WTC11 (cell line): ENCODE measurements at regions not wholly inside any gene's neighbourhood (a gene's known extent, or its start where the extent isn't known, plus 50 kb on each side); places are given as distances from the start of the nearest gene placed in this dataset.
A peak's percentile ranks its signal among the peaks of the same experiment; 100 is the strongest.
"Not testable (repeated sequence)": the region's sequence is repeated elsewhere in the genome, so short reads cannot be mapped to it uniquely, and the experiment has no call there.

Source experiments
- ATAC-seq: fragments of 200-7000 bp; cut with Tn5 transposase; 2 replicates; pipeline ENCODE4 v1.10.0; 2021; ENCODE audit warnings: mild to moderate bottlenecking, moderate library complexity
- CTCF ChIA-PET: fragments of 300-600 bp; sonication (Branson Sonifier 250); formaldehyde crosslinking; loops from one replicate; lab custom pipeline; 2021; ENCODE audit warnings: antibody characterized with exemption; lab: Charles Lee
- POLR2A ChIA-PET: fragments of 350-600 bp; sonication (Branson Sonifier 250); formaldehyde crosslinking; loops from one replicate; lab custom pipeline; 2021; ENCODE audit warnings: antibody characterized with exemption; lab: Charles Lee
- DNase-seq: peaks from one replicate; pipeline ENCODE4 v3.0.0; 2021; ENCODE audit warnings: low spot score
- H3K27ac Mint-ChIP-seq: 2 replicates; pipeline ENCODE4 v1.8.0; 2021; ENCODE audit warnings: mixed read lengths
- H3K27me3 Mint-ChIP-seq: 2 replicates; pipeline ENCODE4 v1.8.0; 2021; ENCODE audit warnings: low read depth, mild to moderate bottlenecking, moderate library complexity, mixed read lengths
- H3K36me3 Mint-ChIP-seq: 2 replicates; pipeline ENCODE4 v1.8.0; 2021; ENCODE audit warnings: mixed read lengths
- H3K4me1 Mint-ChIP-seq: 2 replicates; pipeline ENCODE4 v1.8.0; 2022; ENCODE audit warnings: mixed read lengths
- H3K4me3 Mint-ChIP-seq: 2 replicates; pipeline ENCODE4 v1.8.0; 2021; ENCODE audit warnings: mild to moderate bottlenecking, moderate library complexity, mixed read lengths
- H3K9me3 Mint-ChIP-seq: 2 replicates; pipeline ENCODE4 v1.8.0; 2021; ENCODE audit warnings: mixed read lengths

DNA sequence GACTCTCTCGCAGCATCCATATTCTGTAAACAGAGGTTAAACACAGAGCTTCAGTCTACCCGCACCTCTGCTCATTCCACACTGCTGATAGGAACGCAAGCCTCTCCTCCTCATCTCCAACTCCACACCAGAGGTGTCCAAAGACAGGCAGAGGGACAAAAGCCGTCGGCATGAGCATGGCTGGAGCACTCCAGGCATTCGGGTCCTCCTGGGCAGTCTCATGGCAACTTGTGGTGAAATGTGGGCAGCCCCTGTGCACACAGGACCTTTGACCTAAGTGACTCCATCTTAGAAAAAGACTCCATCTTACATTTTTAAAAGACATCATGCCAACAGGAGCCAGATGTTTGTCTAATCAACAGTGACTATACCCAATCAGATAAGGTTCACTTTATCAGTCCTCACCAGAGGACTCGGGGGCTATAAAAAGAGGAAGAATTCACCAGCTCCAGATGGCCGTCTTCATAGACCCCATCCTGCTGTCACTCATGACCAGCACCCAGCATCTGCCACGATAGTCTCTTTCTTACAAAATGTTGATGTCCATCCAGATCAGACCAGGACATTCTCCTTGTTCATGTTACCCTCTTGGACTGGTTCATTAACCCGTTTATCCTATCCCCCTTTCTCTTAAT lies 304.4 kb downstream of the ANAPC1 start:
- H3K36me3 Mint-ChIP-seq, H3K27ac Mint-ChIP-seq, CTCF ChIA-PET, H3K4me1 Mint-ChIP-seq, H3K4me3 Mint-ChIP-seq, DNase-seq, ATAC-seq, H3K27me3 Mint-ChIP-seq, H3K9me3 Mint-ChIP-seq, POLR2A ChIA-PET: not testable (repeated sequence)

- ATAC-seq, H3K36me3 Mint-ChIP-seq, CTCF ChIA-PET, POLR2A ChIA-PET, H3K9me3 Mint-ChIP-seq, H3K27ac Mint-ChIP-seq, DNase-seq, H3K27me3 Mint-ChIP-seq, H3K4me1 Mint-ChIP-seq, H3K4me3 Mint-ChIP-seq: not testable (repeated sequence)
Measured at GRCh38 chr2:111580616-111581015, 303.4 kb downstream of the ANAPC1 start.

- POLR2A ChIA-PET, H3K4me3 Mint-ChIP-seq, CTCF ChIA-PET, H3K27me3 Mint-ChIP-seq, H3K36me3 Mint-ChIP-seq, H3K27ac Mint-ChIP-seq, ATAC-seq, DNase-seq, H3K4me1 Mint-ChIP-seq, H3K9me3 Mint-ChIP-seq: not testable (repeated sequence)
Measured at GRCh38 chr2:111582090-111582489, 301.9 kb downstream of the ANAPC1 start.

GRCh38 chr2:111583480-111583879 lies 300.5 kb downstream of the ANAPC1 start:
- POLR2A ChIA-PET, DNase-seq, H3K4me1 Mint-ChIP-seq, H3K4me3 Mint-ChIP-seq, H3K36me3 Mint-ChIP-seq, ATAC-seq, H3K9me3 Mint-ChIP-seq, H3K27me3 Mint-ChIP-seq, H3K27ac Mint-ChIP-seq, CTCF ChIA-PET: not testable (repeated sequence)

- H3K36me3 Mint-ChIP-seq, H3K4me1 Mint-ChIP-seq, ATAC-seq, POLR2A ChIA-PET, H3K4me3 Mint-ChIP-seq, H3K27me3 Mint-ChIP-seq, H3K27ac Mint-ChIP-seq, CTCF ChIA-PET, DNase-seq, H3K9me3 Mint-ChIP-seq: not testable (repeated sequence)
Measured at GRCh38 chr2:111584540-111584939, 299.5 kb downstream of the ANAPC1 start.

DNA sequence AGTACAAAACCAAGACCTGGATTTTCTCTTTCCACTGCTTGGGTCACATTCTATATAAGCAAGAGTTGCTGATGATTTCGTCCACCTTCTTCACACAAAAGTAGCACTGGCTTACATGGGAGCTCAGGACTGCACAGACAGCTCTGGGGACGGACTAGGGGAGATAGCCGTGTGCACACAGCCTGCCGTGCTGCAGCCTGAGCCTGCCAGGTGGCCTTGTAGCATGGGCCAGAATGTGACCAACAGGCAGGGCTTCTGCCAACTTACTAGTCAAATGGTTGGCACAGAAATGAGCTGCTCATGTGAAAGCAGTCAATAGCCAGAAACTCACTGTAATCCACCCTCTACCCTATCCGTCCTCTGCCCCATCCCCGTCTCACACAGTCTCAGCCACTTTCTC lies 299.0 kb downstream of the ANAPC1 start:
- H3K27ac Mint-ChIP-seq, H3K9me3 Mint-ChIP-seq, H3K4me1 Mint-ChIP-seq, H3K27me3 Mint-ChIP-seq, H3K4me3 Mint-ChIP-seq, ATAC-seq, DNase-seq, POLR2A ChIA-PET, H3K36me3 Mint-ChIP-seq, CTCF ChIA-PET: not testable (repeated sequence)

GRCh38 chr2:111586014-111586413 lies 298.0 kb downstream of the ANAPC1 start:
- H3K36me3 Mint-ChIP-seq, H3K4me1 Mint-ChIP-seq, DNase-seq, H3K9me3 Mint-ChIP-seq, H3K27ac Mint-ChIP-seq, H3K4me3 Mint-ChIP-seq, POLR2A ChIA-PET, H3K27me3 Mint-ChIP-seq: not testable (repeated sequence)
- CTCF ChIA-PET = interaction anchor here (0.5 kb wide), 1 partner anchor 491 kb away, joined by 3 read pairs; no protein-coding TSS in a partner anchor
- peak; percentile 87 for ATAC-seq

DNA sequence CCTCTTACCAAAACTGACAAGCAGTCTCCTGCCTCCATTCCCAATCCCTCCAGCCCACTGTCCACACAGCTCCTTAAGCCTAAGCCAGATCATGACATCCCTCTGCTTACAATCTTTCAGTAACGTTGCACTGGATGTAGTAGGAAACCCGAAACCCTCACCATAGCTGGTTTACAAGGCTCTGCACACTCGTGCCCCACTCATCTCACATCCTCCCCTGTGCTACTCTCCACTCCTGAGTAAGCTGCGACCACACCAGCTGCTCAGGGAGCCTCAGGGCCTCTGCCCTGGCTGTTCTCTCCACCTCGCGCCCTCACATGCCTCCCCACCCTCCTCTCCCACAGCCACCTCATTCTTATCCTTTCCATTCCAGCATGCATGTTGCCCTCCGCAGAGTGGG lies 288.9 kb downstream of the ANAPC1 start:
- H3K9me3 Mint-ChIP-seq, CTCF ChIA-PET, H3K36me3 Mint-ChIP-seq, H3K4me1 Mint-ChIP-seq, POLR2A ChIA-PET, H3K27ac Mint-ChIP-seq, H3K27me3 Mint-ChIP-seq, ATAC-seq, DNase-seq, H3K4me3 Mint-ChIP-seq: not testable (repeated sequence)

DNA sequence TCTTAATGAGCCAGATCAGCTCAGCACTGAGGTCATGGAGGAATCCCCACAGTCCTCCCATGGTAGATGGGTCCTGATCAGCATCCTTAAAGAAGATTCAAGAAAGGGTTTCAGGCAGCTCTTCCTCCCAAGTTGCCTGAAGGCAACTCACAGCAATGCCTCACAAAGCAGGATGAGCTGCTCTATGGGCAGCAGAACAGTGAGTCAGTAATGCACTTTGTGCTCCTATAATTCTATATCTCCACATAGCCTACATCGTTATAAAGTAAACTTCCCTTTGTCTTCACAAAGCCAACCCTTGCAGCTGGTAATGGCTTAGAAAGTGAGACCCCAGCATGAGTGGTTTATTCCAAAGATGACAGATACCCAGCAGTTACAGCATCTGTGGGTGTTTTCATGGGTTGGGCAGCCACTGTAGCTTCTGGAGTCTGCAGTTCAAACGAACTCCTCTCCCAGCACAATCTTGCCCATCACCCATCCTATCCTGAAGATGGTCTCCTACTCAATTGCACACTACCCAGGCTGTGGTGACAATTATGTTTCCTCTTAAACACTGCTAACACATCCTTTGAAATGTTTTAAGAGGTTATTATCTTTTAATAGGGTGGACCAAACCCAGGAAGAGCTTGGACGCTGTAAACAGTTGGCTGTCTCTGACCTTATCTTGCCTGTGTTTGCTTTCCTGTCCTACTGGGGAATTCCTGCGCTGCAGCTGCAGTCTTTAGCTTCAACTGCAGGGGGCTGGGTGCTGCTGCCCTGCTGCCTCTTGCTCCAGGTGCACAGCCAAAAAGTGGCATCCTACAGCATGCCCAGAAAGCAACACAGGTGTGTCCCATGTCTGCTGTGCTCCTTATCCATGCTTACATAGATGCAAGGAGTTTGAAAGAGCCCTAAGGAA lies 286.9 kb downstream of the ANAPC1 start:
- H3K4me1 Mint-ChIP-seq, DNase-seq, H3K36me3 Mint-ChIP-seq, H3K4me3 Mint-ChIP-seq, H3K27ac Mint-ChIP-seq, POLR2A ChIA-PET, H3K27me3 Mint-ChIP-seq, H3K9me3 Mint-ChIP-seq: not testable (repeated sequence)
- ATAC-seq = peak; percentile 97
- CTCF ChIA-PET = interaction anchor here (0.7 kb wide), 1 partner anchor 105 kb away, joined by 4 read pairs; no protein-coding TSS in a partner anchor

DNA sequence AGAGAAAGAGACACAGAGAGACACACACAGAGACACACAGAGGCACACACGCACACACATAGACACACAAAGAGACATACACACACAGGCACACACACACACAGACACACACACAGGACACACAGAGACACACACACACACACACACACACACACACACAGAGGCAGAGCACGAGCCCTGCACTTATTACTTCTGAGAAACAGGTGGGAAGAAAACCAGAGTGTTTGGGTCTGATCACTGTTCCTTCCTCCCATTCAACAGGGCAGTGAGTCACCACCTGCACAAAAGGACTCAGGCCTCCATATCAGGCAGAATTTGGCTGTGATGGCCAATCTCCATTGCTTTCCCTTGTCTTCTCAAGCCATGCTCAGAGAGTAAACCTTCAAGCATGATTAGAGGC lies 285.0 kb downstream of the ANAPC1 start:
- DNase-seq, H3K4me3 Mint-ChIP-seq, H3K9me3 Mint-ChIP-seq, H3K4me1 Mint-ChIP-seq, H3K27me3 Mint-ChIP-seq, H3K27ac Mint-ChIP-seq, H3K36me3 Mint-ChIP-seq, CTCF ChIA-PET, POLR2A ChIA-PET, ATAC-seq: not testable (repeated sequence)

DNA sequence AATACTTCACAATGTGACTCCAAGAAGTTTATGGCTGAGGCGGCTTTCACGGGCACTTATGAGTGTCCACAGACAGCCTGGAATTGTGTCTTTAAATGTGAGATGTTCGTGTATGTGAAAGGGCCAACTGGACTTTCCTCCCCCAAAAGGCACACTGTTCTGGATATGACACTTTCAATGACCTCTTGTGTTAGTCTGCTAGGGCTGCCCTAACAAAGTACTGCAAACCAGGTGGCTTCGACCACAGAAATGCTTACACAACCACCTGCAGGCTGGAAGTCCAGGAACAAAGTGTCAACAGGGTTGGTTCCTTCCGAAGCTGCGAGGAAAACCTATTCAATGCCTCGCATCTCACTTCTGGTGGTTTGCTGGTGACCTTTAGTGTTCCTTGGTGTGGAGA lies 281.7 kb downstream of the ANAPC1 start:
- POLR2A ChIA-PET, CTCF ChIA-PET, H3K4me1 Mint-ChIP-seq, H3K36me3 Mint-ChIP-seq, DNase-seq, ATAC-seq, H3K27me3 Mint-ChIP-seq, H3K4me3 Mint-ChIP-seq, H3K9me3 Mint-ChIP-seq, H3K27ac Mint-ChIP-seq: not testable (repeated sequence)

DNA sequence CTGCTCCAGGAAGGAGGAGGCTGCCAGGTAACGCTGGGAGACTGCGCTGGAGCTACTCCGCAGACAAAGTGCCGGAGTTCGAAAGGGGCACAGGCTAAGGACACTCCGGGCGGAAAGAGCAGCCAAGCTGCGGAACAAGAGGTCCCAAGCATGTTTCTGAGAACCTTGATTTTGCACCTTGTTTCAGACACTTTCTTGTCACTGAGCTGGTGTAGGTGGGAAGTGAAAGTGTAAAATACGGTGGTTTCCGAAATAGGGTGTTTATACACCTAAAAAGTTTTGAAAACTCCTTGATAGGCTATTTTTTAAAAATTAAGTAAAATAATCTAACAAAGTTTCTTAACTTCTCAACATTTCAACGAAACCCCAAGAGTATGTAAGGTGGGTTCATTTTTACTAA lies 278.2 kb downstream of the ANAPC1 start:
- H3K4me1 Mint-ChIP-seq, H3K4me3 Mint-ChIP-seq, H3K36me3 Mint-ChIP-seq, CTCF ChIA-PET, ATAC-seq, POLR2A ChIA-PET, DNase-seq, H3K27me3 Mint-ChIP-seq, H3K27ac Mint-ChIP-seq, H3K9me3 Mint-ChIP-seq: not testable (repeated sequence)
